Ovary (tissue), 3 donors: ENCODE measurements at regions not wholly inside any gene's neighbourhood (a gene's known extent, or its start where the extent isn't known, plus 50 kb on each side); places are given as distances from the start of the nearest gene placed in this dataset.

ENCODE experiments used
- CTCF ChIP-seq, 3 donors: fragments of 450-650 bp in 2 of 3; fragments of 200-600 bp in 1 of 3; IDR thresholded peaks; one replicate each; pipeline versions ENCODE4 v1.5.1 to v1.8.0; 2016 to 2022; ENCODE audit warnings: antibody characterized with exemption in 3 of 3, mild to moderate bottlenecking in 1 of 3
- POLR2A ChIP-seq: fragments of 450-650 bp; IDR thresholded peaks from one replicate; pipeline ENCODE4 v1.6.1; 2017; ENCODE audit warnings: antibody characterized with exemption, mild to moderate bottlenecking, moderate library complexity
- donor health status: DM: no; HTN: no; CAD: no.

- no peak for TF ChIP-seq CTCF (IDR thresholded peaks at IDR 0.05)
- TF ChIP-seq POLR2A = no peak
Measured at GRCh38 chr9:87214991-87215390, 267.7 kb upstream of the GAS1 start.
